ENCODE measurements at regions not wholly inside any gene's neighbourhood (a gene's known extent, or its start where the extent isn't known, plus 50 kb on each side); places are given as distances from the start of the nearest gene placed in this dataset.

DNA sequence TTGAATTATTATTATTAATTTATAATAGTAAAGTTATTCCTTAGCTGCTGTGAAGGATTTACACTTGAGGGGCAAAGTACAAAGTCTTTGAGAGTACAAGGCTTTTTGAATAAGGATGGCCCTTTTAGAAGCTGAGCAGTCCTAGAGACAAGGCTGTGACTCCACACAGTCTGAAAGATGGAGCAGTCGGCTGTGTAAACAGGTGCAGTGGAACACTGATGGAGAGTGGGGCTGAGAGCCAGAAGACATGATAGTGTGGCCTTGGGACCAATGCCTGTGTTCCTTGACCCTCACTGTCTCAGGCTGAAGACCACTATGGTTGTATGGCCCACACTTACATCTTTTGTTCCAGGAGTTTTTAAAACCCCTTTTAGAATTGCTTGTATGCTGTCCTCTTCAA is 311.2 kb upstream of the PHF14 start:
- Histone ChIP-seq H3K36me3 (replicated peaks; ENCODE audit: insufficient read depth, low read length) (no peaks in the 10 kb centered on the region), H3K27ac (ENCODE audit: low read length) (peak overlapping the region; percentile 80; the same call in 1 of the 2 replicates), H4K20me1 (ENCODE audit: insufficient read depth, low read length) (no peaks in the 10 kb centered on the region), H3K4me1 (ENCODE audit: low read length) (peaks cover 14% of the 10 kb centered on the region), H3K9me2 (replicated peaks; ENCODE audit: insufficient read depth, low read length) (no peaks in the 10 kb centered on the region), H3K79me2 (ENCODE audit: low read length) (no peaks in the 10 kb centered on the region), H3K9me3 (replicated peaks; ENCODE audit: insufficient read depth, low read length) (no peaks in the 10 kb centered on the region), H3F3A (ENCODE audit: insufficient read depth, low read length) (peaks cover 12% of the 10 kb centered on the region; the same call in 1 of the 2 replicates), H3K9ac (ENCODE audit: low read length) (peak overlapping the region; percentile 34; the same call in 1 of the 2 replicates), H2AFZ (ENCODE audit: low read length) (peak overlapping the region; percentile 43), H3K4me3 (ENCODE audit: low read length) (peak overlapping the region; percentile 35; the same call in 1 of the 2 replicates), H3K4me2 (ENCODE audit: low read depth, low read length) (peak overlapping the region; percentile 61), H3K27me3 (replicated peaks; ENCODE audit: insufficient read depth, low read length) (no peaks in the 10 kb centered on the region)
- TF ChIP-seq, protein P1, sequence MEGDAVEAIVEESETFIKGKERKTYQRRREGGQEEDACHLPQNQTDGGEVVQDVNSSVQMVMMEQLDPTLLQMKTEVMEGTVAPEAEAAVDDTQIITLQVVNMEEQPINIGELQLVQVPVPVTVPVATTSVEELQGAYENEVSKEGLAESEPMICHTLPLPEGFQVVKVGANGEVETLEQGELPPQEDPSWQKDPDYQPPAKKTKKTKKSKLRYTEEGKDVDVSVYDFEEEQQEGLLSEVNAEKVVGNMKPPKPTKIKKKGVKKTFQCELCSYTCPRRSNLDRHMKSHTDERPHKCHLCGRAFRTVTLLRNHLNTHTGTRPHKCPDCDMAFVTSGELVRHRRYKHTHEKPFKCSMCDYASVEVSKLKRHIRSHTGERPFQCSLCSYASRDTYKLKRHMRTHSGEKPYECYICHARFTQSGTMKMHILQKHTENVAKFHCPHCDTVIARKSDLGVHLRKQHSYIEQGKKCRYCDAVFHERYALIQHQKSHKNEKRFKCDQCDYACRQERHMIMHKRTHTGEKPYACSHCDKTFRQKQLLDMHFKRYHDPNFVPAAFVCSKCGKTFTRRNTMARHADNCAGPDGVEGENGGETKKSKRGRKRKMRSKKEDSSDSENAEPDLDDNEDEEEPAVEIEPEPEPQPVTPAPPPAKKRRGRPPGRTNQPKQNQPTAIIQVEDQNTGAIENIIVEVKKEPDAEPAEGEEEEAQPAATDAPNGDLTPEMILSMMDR (IDR thresholded peaks at IDR 0.05; ENCODE audit: low read length), result no peak
- no peak for TF ChIP-seq EZH2phosphoT487 (IDR thresholded peaks at IDR 0.05; ENCODE audit: low read length)
- no peak for DNase-seq

DNA sequence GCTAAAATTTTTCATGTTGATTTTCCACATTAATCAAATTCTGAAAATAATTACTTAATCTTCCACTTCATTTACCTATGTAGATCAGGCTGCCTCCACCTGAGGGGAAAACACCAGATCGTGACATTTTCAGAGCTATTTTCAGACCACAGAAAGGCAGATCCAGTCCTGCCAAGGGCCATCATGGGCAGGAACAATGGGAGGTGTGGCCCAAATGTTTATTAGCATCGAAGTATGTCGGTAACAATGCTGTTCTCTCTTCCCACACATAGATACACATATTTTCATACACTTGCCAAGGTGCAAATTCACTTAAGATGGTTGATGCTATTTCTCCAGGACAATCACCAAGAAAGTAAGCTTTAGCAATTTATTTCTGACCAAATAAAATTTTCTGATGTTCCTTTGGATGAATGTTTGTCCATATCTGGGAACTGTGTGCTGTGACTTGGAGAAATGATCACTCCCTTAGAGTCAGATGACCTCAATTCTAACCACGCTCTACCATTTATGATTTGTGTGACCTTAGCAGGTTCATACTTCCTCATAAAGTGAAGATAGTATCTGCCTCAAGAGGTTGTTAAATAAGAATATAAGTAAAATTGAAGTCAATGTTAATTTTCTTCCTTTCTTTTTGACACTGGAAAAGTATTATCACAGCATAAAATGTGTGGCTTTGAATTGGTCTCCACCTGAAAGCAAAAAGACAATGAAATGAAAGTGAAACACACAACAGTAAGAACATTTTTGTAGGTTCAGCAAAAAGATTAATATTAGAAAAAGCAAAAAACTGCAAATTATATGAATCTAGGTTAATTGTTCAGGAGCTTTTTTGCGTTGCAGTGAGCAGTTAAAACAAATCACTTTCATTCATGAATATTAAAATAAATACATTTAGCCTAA is 310.4 kb upstream of the PHF14 start:
- H3K27me3 ChIP-seq (replicated peaks; ENCODE audit: insufficient read depth, low read length), result no peaks in the 10 kb centered on the region
- peak overlapping the region; percentile 43 for H2AFZ ChIP-seq (ENCODE audit: low read length)
- peaks cover 12% of the 10 kb centered on the region; the same call in 1 of the 2 replicates for H3F3A ChIP-seq (ENCODE audit: insufficient read depth, low read length)
- H3K4me3 ChIP-seq (ENCODE audit: low read length), result peak overlapping the region; percentile 35
- H4K20me1 ChIP-seq (ENCODE audit: insufficient read depth, low read length), result no peaks in the 10 kb centered on the region
- no peaks in the 10 kb centered on the region for H3K36me3 ChIP-seq (replicated peaks; ENCODE audit: insufficient read depth, low read length)
- no peaks in the 10 kb centered on the region for H3K9me3 ChIP-seq (replicated peaks; ENCODE audit: insufficient read depth, low read length)
- peak overlapping the region; percentile 61 for H3K4me2 ChIP-seq (ENCODE audit: low read depth, low read length)
- no peaks in the 10 kb centered on the region for H3K79me2 ChIP-seq (ENCODE audit: low read length)
- peak overlapping the region; percentile 34; the same call in 1 of the 2 replicates for H3K9ac ChIP-seq (ENCODE audit: low read length)
- peak; percentile 68 for DNase-seq
- H3K4me1 ChIP-seq (ENCODE audit: low read length), result peaks cover 14% of the 10 kb centered on the region
- H3K9me2 ChIP-seq (replicated peaks; ENCODE audit: insufficient read depth, low read length), result no peaks in the 10 kb centered on the region
- H3K27ac ChIP-seq (ENCODE audit: low read length), result peak overlapping the region; percentile 80
- no peak for TF ChIP-seq EZH2 (optimal IDR thresholded peaks at IDR 0.05; ENCODE audit: low read depth, low read length)
- no peak for TF ChIP-seq EZH2phosphoT487 (IDR thresholded peaks at IDR 0.05; ENCODE audit: low read length)
- TF ChIP-seq, protein P1 (IDR thresholded peaks at IDR 0.05; ENCODE audit: low read length), result no peak

DNA sequence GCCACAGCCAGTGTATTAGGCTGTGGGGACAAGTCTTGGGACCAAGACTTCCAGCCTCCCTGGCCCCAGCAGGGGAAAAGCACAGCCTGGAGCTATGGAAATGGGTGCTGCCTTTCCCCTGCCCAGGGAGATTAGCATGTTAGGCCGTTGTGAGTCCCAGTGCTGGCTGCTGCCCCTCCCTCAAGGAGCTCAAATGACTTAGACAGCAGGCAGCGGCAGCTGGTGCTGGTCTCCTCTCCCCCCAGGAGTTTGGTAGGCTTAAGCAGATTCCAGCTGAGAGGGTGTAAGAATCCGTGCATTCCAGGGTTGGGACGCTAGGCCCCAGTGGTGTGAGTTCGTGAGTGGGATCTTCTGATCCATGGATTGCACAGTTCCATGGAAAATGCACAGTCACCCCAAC is 301.5 kb upstream of the PHF14 start:
- TF ChIP-seq, protein P1 (IDR thresholded peaks at IDR 0.05; ENCODE audit: low read length), result no peak
- no peak for TF ChIP-seq EZH2phosphoT487 (IDR thresholded peaks at IDR 0.05; ENCODE audit: low read length)
- TF ChIP-seq EZH2 (optimal IDR thresholded peaks at IDR 0.05; ENCODE audit: low read depth, low read length), result no peak
- Histone ChIP-seq H3F3A (ENCODE audit: insufficient read depth, low read length) (no peaks in the 10 kb centered on the region), H3K9ac (ENCODE audit: low read length) (no peak overlapping the region), H3K4me2 (ENCODE audit: low read depth, low read length) (no peak overlapping the region), H3K36me3 (replicated peaks; ENCODE audit: insufficient read depth, low read length) (no peaks in the 10 kb centered on the region), H3K9me2 (replicated peaks; ENCODE audit: insufficient read depth, low read length) (no peaks in the 10 kb centered on the region), H3K4me3 (ENCODE audit: low read length) (no peak overlapping the region), H3K4me1 (ENCODE audit: low read length) (no peaks in the 10 kb centered on the region), H3K9me3 (replicated peaks; ENCODE audit: insufficient read depth, low read length) (no peaks in the 10 kb centered on the region), H2AFZ (ENCODE audit: low read length) (no peak overlapping the region), H3K27me3 (replicated peaks; ENCODE audit: insufficient read depth, low read length) (no peaks in the 10 kb centered on the region), H3K27ac (ENCODE audit: low read length) (no peak overlapping the region), H4K20me1 (ENCODE audit: insufficient read depth, low read length) (no peaks in the 10 kb centered on the region), H3K79me2 (ENCODE audit: low read length) (no peaks in the 10 kb centered on the region)
- no peak for DNase-seq

Measured in MM.1S (cell line).